Left ventricle myocardium superior (tissue), 1 donor: ENCODE measurements at regions not wholly inside any gene's neighbourhood (a gene's known extent, or its start where the extent isn't known, plus 50 kb on each side); places are given as distances from the start of the nearest gene placed in this dataset.
"Not testable (repeated sequence)": the region's sequence is repeated elsewhere in the genome, so short reads cannot be mapped to it uniquely, and the experiment has no call there.

Source experiments
- ATAC-seq: fragments of 200-7000 bp; cut with Tn5 transposase; one replicate; pipeline ENCODE4 v1.9.1; 2020; ENCODE audit warnings: mild to moderate bottlenecking, moderate library complexity
- DNase-seq: peaks from one replicate; pipeline ENCODE4 v3.0.0-alpha.2; 2020
- intact Hi-C: fragments of 100-400 bp; cut with micrococcal nuclease; formaldehyde crosslinking; loops from one replicate; pipeline ENCODE4 v1.11.0; 2022
- donor health status: DM: no; HTN: yes; CAD: no; lungs with severe emphysema.

DNA sequence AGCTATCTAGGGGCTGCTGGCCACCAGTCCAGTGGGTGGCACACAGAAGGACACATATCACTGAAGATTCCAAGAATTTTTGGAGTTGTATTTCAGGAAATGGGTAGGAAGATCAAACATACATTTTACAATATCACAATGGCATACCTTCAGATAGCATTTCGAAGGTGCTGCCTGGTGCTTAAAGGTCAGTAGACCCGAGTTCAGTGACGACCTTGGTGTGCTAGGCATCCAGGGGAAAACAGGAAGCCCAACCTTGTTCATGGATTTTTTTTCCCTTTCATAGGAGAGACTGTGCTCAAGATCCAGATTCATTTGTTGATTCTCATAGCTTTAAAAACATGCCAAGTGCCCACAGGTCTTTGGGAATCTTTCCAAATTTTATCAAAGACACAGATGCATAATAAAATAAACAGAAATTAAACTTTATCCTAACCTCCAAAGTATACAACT is 51.0 kb upstream of the RCBTB2 start:
- intact Hi-C loops = no loop called here
- DNase-seq (no peak), ATAC-seq (no peak)

DNA sequence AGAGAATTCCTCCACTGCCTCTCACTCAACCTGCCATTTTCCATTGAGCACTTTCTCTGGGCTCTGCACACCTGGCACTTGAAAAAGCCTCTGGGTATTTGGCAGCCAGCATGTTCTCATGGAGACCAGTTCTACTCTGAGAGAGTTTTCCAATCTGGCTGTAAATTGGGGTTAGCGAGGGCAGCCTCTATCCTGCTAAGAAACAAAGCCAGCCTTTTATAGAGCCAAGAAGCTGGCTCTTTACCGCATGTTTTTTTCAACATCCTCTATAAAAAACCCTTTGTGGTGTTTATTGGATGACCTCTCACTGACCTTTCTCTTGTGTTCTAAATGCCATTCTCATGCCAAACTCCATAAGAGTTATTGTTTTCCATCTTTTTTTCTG is 52.6 kb upstream of the RCBTB2 start:
- intact Hi-C loops = no loop called here
- DNase-seq (no peak), ATAC-seq (peak; percentile 82)

DNA sequence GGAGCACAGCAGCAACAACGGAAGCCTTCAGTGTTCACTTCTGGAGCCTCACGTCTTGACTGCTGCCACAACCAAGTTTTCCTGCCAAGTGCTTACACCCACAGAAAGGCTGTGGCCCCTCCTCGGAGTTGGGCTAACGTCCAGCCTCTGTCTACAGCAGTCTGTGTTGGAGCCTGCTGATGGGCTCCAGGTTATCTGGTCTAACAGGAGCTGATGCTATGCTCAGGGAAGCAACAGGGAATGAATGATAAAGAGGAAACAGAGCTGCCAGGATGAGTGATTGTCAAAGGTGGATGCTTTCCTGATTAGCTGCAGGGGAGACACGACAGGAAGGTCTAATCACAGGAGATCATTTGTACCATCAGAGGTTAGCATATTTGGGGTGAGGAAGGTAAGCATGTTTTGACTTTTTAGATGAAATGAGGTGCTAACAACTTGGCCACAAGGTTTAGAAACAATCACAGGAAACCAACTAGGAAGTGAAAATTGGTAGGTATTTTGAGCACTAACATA is 53.8 kb upstream of the RCBTB2 start:
- DNase-seq (peak; percentile 73), ATAC-seq (peak; percentile 70)
- intact Hi-C loops = no loop called here

DNA sequence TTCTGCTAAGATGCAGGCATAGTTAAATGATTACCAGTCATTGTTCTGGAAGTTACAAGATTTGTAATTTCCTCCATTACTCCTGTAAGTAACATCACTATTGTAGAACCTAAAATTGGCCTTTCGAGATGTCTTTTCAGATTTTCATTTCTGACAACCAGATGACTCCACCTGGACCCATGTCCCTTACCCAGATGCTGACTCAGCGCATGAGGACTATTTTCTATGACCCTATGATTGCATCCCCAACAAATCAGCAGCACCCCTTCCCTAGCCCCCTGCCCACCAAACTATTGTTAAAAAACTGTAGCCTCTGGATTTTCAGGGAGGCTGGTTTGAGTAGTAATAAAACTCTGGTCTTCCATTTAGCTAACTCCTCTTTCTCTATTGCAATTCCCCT is 55.2 kb upstream of the RCBTB2 start:
- DNase-seq (no peak), ATAC-seq (no peak)
- intact Hi-C loops = no loop called here

DNA sequence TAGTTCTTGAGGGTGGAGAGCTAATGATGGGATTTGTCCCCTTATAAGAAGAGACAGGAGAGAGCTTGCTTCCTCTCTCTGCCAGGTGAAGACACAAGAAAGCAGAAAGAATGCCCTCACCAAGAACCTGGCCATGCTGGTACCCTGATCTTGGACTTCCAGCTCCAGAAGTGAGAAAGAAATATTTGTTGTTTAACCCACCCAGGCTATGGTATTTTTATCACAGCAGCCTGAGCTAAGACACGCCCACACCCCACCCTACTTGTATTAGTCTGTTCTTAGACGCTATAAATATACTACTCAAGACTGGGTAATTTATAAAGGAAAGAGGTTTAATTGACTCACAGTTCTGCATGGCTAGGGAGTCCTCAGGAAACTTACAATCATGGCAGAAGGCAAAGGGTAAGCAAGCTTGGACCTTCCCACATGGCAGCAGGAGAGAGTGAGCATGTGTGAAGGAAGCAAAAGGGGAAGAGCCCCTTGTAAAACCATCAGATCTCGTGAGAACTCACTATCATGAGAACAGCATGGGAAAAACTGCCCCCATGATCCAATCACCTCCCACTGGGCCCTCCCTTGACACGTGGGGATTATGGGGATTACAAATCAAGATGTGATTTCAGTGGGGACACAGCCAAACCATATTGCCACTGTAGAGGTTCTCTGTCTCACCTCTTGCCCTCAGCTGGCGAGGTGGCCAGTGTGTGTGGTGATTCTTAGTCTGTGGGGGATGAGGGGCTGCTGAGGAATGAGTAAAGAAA is 57.4 kb upstream of the RCBTB2 start:
- no peak for ATAC-seq
- DNase-seq = no peak
- intact Hi-C loops = no loop called here

DNA sequence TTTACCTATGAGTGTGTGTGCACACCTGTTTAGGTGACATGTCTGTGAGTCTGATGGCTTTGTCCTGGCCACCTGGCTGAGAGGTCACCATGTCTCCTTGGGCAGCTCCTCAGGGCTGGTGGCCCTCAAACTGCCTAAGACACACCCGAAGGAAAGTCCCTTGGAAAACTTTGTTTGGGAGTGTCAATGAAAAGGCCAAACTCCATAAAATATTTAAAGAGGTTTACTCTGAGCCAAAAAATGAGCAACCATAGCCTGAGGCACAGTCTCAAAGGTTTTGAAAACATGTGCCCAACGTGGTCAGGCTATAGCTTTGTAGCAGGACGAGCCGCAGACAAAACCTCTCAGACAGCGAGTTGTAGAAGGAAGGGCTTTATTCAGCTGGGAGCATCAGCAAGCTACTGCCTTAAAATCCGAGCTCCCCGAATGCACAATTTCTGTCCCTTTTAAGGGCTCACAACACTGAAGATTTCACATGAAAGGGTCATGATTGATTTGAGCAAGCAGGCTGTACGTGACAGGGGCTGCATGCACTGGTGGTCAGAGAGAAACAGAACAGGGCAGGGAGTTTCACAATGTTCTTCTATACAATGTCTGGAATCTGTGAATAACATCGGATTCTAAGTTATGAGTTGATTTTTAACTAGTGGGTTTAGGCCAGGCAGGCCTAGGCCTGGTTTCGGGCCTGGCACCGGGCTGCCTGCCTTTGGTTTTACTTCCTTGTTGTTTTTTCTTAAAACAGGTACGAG is 58.4 kb upstream of the RCBTB2 start:
- DNase-seq, ATAC-seq, intact Hi-C loops: not testable (repeated sequence)

DNA sequence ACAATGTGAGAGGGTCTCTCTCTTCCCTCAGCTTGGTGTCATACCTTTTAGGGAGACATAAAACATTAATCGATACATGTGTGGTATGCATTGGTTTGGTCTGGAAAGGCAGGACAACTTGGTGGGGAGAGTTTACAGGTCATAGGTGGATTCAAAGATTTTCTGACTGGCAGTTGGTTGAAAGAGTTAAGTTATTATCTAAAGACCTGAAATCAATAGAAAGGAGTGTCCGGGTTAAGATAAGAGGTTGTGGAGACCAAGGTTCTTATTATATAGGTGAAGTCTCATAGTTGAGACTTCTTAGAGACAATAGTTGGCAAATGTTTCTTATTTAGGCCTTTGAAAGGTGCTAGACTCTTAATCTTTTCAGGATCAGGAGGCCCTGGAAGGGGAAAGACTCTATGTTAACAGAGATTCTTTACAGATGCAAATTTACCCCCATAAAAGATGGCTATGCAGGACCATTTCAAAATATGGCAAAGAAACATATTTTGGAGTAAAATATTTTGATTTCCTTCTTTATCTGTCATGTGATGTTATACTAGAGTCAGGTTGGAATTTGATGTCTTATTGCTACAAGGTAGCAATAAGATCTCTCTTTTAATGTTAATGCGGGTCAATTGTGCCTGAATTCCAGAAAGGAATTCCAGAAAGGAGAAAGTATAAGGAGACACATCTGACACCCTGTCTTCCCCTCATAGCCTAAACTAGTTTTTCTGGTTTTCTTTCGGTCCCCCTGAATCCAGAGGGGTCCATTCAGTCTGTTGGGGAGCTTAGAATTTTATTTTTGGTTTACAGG is 59.2 kb upstream of the RCBTB2 start:
- intact Hi-C loops = no loop called here
- no peak for DNase-seq
- ATAC-seq = no peak

DNA sequence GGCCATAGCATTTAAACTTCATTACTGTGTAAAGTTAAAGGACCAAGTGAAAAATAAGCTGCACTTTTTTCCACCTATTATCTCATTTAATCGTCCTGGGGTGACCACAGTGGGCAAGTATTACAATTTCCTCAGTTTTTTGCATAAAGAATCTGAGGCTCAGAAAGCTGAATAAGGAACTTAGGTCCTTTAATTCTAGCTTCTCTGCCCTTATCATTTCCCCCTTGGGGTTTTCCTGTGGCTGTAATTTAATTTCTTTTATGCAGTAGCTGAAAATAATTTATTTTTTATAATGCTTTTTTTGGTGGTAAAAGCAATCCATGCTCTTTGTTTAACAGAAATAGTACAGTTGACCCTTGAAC is 59.8 kb upstream of the RCBTB2 start:
- DNase-seq (no peak), ATAC-seq (no peak)
- intact Hi-C loops = no loop called here

DNA sequence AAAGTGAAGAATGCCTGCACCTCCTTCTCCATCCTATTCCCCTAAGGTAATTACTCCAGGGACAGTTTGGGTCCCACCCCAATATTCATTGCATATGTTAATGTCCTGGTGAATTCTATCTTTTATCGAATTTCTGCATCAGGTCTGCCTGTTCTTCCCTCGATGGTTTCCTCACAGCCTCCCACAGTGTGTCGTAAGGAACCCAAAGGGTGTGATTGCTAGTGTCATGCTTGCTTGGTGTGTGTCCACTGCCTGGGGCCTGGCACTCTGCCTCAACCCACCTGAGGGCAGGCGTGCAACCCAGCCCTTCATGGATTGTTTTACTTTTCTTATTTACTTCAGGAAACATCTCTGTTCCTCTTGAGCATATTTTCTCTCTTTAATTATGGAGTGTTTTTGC is 60.2 kb upstream of the CYSLTR2 start:
- DNase-seq (no peak), ATAC-seq (no peak)
- intact Hi-C loops = no loop called here

DNA sequence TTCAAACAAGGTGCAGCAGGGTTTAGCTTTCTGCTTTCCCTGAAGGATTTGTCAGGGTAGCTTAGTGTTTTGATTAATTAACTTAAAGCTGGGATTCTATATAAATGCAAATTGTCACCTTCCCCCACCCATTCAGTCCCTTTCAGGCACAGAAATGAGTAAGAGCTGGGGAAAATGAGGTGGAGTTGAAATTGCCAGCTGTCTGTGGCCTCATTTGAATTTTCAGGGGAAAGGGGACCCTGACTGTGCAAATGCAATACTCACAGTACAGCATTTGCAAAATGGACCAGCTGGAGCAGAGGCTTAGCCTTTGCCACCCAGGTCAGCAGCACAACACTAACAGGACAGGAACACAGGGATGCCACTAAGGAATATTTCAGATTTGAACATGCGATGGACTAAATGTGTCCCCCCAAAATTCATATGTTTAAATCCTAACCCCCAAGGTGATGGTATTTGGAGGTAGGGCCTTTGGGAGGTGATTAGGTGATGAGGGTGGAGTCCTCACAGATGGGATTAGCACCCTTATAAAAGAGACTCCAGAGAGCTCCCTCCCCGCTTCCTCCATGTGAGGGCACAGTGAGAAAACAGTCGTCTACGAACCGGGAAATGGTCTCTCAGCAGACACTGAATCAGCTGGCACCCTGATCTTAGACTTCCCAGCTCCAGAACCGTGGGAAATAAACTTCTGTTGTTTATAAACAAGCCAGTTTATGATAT is 59.5 kb upstream of the CYSLTR2 start:
- peak; percentile 16 for ATAC-seq
- intact Hi-C loops = loop anchor here (2.0 kb wide), 1 partner anchor 175 kb away; no protein-coding TSS in a partner anchor
- no peak for DNase-seq

DNA sequence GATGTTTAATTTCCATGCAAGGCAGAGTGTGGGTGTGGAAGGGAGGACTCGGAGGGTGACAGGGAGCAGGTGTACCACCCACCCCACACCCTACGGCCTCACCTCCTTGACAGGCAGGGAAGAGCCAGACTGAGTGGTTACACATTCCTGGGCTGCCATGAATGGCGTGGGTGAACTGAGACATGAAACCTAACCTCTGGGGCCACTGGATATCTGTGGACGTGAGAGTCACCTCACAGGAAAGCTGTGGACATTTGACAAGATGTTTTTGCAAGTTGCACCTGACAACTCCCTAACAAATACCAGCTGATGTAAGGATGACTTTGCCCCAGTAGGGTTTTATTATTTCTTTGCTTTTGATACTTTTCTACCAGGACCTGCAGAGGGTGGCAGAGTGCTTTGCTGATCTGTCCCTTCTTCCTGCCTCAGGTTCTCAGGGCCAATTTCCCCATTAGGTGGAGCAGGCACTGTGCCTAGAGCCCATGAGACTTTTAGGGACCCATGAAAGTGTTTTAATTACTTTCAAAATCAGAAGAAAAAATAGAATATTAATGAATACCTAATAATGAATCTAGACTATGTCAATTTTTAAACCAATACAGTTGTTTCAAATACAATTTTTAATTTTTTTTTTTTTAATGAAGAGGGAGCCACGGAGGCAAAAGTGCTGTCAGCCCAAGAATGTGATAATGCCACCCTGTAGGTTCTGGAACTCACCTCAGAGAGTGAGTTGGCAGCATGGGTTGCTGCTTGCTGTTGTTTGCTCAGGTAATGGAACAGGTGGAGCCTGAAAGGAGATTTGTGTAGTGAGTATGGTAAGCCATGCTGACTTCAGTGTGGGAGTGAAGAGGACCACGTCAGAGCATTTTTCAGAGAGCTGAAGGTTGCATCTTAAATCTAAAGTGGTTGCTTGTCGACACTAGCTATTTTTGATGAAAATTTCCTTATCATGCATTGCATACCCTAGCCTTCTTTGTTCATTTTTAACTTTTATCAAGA is 58.0 kb upstream of the CYSLTR2 start:
- peak; percentile 94 for ATAC-seq
- DNase-seq = peak; percentile 36
- intact Hi-C loops = loop anchor here (2.0 kb wide), 1 partner anchor 173 kb away; no protein-coding TSS in a partner anchor

DNA sequence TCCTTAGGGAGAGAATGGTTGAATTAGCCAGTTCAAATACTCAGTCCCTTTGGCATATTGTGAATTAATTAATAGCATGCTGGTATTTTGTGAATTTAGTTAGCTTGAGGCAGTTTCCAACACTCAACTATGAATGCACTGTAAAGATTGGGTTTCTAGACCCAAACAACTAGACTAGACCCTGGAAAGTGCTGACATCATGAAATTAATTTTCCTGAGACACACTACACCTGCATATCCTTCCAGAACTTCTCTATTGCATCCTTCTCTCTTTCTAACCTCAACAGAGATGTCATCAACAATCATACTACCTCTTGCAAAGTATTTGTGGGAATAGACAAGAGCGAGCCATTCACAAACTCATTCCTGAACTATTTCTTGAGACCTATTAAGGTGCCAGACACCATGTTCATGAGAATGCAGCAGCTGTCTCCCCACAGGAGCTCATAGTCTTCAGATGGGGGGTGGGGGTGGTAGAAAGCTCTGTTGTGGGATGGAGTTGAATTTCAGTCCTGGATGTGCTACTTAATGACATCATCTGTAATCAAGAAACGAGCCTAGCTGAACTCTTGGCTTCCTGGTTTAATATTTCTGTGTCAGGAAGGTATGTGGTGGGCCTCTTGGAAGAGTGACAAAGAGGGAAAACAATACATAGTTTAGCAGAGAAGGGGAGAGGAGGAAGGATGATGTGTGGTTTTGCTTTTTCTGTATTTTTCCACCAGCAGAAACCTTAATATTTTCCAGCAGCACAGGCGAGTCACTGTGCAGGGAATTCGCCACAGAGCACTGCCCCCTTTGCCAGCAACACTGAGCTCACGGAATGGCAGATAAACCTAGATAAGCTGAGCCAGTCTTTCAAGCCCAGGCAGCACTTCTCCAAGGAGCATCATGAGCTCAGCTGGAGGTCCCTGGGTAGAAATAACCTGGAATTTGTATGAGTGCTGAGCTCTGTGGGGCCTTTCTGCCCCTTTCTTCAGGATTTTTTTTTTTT is 53.1 kb upstream of the CYSLTR2 start:
- intact Hi-C loops = no loop called here

DNA sequence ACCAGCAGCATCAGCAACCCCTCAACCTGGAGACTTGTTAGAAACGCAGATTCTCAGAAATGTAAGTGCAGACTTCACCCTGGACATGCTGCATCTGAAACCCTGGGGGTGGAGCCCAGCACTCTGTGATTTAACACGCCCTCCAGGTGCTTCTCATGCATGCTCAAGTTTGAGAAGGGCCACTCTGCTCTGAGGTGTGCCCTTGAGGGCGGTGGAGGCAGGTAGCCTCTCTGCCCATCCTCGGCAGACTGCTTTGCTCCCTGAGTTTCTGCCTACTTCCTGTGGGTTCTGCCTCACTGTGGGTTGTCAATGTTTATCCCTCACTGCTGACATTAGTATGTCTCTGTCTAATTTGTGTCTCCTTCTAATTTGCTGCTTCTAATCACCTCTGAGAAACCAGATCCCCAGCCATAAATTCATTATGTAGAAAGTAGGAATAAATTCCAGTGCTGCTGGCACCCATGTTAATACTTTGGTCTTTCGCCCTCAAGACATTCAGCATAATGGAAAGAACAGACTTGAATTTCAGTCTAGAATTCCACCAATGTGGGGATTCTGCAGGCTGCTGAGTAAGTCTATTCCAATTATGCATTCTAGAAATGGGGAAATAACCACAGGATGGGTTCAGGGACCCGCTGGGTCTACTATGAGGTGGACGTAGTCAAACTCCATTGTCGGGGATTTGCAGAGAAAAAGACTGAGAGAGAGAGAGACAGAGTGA is 51.3 kb upstream of the CYSLTR2 start:
- intact Hi-C loops = no loop called here
- DNase-seq = no peak
- no peak for ATAC-seq

More for the DNA sequence above, 53.1 kb upstream of the CYSLTR2 start:
- ATAC-seq (peak; percentile 32), DNase-seq (no peak)

DNA sequence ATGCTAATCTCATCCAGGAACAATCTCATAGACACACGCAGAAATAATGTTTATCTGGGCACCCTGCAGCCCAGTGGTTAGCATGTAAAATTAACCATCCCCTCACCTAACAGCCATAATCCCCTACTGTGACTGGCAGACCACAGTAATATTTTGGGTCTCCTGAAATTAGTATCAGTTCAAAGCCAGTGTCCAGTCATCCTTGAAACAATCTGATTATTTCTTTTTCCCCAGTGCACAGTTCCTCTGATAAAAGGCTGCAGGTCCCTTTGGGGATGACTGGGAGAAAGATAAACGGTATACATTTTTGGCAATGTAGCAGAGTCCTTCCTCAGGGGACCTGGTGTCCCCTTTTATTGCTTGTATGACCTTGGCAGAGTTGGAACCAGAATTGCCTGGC is 50.4 kb upstream of the CYSLTR2 start:
- ATAC-seq (no peak), DNase-seq (no peak)
- intact Hi-C loops = no loop called here
